ENCODE measurements at regions not wholly inside any gene's neighbourhood (a gene's known extent, or its start where the extent isn't known, plus 50 kb on each side); places are given as distances from the start of the nearest gene placed in this dataset.

DNA sequence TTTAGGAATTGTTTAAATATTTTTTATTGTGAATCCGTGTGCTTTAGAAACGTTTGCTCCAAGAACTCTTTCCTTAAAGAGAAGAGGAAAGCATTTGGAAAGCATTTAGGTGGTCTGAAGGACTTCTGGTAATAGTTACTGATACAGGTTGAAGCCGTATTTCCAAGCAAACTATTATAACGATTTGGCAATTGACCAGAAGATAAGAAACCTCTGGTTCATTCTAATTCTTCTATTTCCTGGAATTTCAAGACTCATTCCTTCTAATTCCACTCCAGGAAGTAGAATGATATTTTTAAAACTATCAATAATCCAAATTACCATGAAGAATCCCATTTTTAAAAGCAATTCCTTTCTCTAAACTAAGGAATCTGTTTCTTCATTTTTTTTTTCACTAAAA lies 158.9 kb upstream of the AGR3 start:
- Histone ChIP-seq H3K4me1 (ENCODE audit: insufficient read depth, low read length) (peaks cover 3% of the 10 kb centered on the region), H3K27me3 (ENCODE audit: control insufficient read depth in 1 of 2, insufficient read depth in 2 of 2, low read length in 2 of 2) (no peaks in the 10 kb centered on the region), H3K36me3 (ENCODE audit: insufficient read depth, low read length) (no peaks in the 10 kb centered on the region), H3K4me3 (ENCODE audit: low read length) (no peak overlapping the region), H3K9me3 (ENCODE audit: control insufficient read depth in 1 of 2, insufficient read depth in 1 of 2, low read length in 2 of 2) (no peaks in the 10 kb centered on the region), H3K27ac (ENCODE audit: low read depth in 1 of 2, low read length in 2 of 2) (no peak overlapping the region)
- ChIA-PET CTCF (no interaction called here), POLR2A (no interaction called here)
- ATAC-seq (ENCODE audit: poor library complexity) (no peak), DNase-seq (no peak)
- H3K4me3 Mint-ChIP-seq, result no peak overlapping the region
- peaks cover 17% of the 10 kb centered on the region for H3K4me1 Mint-ChIP-seq (ENCODE audit: low read depth)
- no peaks in the 10 kb centered on the region for H3K9me3 Mint-ChIP-seq
- TF ChIP-seq, protein P1, sequence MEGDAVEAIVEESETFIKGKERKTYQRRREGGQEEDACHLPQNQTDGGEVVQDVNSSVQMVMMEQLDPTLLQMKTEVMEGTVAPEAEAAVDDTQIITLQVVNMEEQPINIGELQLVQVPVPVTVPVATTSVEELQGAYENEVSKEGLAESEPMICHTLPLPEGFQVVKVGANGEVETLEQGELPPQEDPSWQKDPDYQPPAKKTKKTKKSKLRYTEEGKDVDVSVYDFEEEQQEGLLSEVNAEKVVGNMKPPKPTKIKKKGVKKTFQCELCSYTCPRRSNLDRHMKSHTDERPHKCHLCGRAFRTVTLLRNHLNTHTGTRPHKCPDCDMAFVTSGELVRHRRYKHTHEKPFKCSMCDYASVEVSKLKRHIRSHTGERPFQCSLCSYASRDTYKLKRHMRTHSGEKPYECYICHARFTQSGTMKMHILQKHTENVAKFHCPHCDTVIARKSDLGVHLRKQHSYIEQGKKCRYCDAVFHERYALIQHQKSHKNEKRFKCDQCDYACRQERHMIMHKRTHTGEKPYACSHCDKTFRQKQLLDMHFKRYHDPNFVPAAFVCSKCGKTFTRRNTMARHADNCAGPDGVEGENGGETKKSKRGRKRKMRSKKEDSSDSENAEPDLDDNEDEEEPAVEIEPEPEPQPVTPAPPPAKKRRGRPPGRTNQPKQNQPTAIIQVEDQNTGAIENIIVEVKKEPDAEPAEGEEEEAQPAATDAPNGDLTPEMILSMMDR (IDR thresholded peaks at IDR 0.05), result no peak
- peaks cover 5% of the 10 kb centered on the region for H3K27me3 Mint-ChIP-seq
- intact Hi-C loops (cut with DNase I, micrococcal nuclease), result no loop called here
- H3K36me3 Mint-ChIP-seq (ENCODE audit: low read depth), result no peaks in the 10 kb centered on the region
- H3K27ac Mint-ChIP-seq, result no peak overlapping the region

DNA sequence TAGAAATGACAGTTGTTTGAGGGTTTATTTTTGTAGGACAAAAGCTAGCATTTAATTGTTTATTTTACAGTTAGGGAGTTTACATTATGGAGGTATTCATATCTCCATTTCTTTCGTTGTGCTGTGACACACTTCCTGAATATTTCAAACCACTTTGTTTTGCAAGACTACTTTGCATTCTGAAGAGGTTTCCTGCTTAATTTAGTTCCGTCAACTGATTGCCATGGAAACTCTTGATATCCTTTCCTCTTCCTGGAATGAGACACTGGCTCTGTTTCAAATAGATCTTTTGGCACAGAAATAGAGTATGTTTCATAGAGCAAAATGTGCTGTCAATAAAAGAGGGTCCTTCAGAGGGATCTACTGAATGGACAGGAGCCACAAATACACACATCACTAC lies 159.5 kb upstream of the AGR3 start:
- Mint-ChIP-seq H3K27ac (no peak overlapping the region), H3K4me3 (no peak overlapping the region), H3K36me3 (ENCODE audit: low read depth) (no peaks in the 10 kb centered on the region), H3K9me3 (no peaks in the 10 kb centered on the region), H3K4me1 (ENCODE audit: low read depth) (peaks cover 17% of the 10 kb centered on the region), H3K27me3 (peaks cover 5% of the 10 kb centered on the region)
- ChIA-PET POLR2A (no interaction called here), CTCF (no interaction called here)
- intact Hi-C loops (cut with DNase I, micrococcal nuclease), result no loop called here
- Histone ChIP-seq H3K9me3 (ENCODE audit: control insufficient read depth in 1 of 2, insufficient read depth in 1 of 2, low read length in 2 of 2) (no peaks in the 10 kb centered on the region), H3K4me3 (ENCODE audit: low read length) (no peak overlapping the region), H3K27me3 (ENCODE audit: control insufficient read depth in 1 of 2, insufficient read depth in 2 of 2, low read length in 2 of 2) (no peaks in the 10 kb centered on the region), H3K36me3 (ENCODE audit: insufficient read depth, low read length) (no peaks in the 10 kb centered on the region), H3K4me1 (ENCODE audit: insufficient read depth, low read length) (peaks cover 3% of the 10 kb centered on the region), H3K27ac (ENCODE audit: low read depth in 1 of 2, low read length in 2 of 2) (no peak overlapping the region)
- peak; percentile 46 for ATAC-seq (ENCODE audit: poor library complexity)
- TF ChIP-seq, protein P1 (IDR thresholded peaks at IDR 0.05), result no peak
- peak in 3 of 14 experiments; percentile 40 to 63 (median 62) for DNase-seq

DNA sequence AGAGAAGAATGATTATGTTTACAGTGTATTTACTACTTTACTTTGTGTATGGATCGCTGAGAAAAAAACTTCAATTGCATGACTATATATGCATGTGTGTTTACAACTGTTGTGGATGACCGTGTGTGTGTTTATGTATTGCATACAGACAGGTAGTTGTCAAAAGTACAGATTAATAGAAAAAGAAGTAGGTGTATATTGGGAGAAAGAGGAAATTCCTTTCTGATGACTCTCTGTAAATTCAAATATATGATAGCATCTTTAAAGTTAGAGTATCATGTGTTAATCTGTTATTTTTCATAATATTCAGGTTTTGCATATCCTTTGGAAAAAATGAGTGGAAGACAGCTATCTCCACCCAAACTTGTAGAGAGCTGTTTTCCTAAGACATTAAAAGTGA lies 160.4 kb upstream of the AGR3 start:
- no peaks in the 10 kb centered on the region for H3K27me3 ChIP-seq (ENCODE audit: control insufficient read depth in 1 of 2, insufficient read depth in 2 of 2, low read length in 2 of 2)

More for the DNA sequence above, 160.4 kb upstream of the AGR3 start:
- Histone ChIP-seq H3K4me1 (ENCODE audit: insufficient read depth, low read length) (peaks cover 3% of the 10 kb centered on the region), H3K36me3 (ENCODE audit: insufficient read depth, low read length) (no peaks in the 10 kb centered on the region), H3K27ac (ENCODE audit: low read depth in 1 of 2, low read length in 2 of 2) (no peak overlapping the region), H3K4me3 (ENCODE audit: low read length) (no peak overlapping the region), H3K9me3 (ENCODE audit: control insufficient read depth in 1 of 2, insufficient read depth in 1 of 2, low read length in 2 of 2) (no peaks in the 10 kb centered on the region)
- intact Hi-C loops (cut with DNase I, micrococcal nuclease), result no loop called here
- H3K36me3 Mint-ChIP-seq (ENCODE audit: low read depth), result no peaks in the 10 kb centered on the region
- CTCF ChIA-PET, result no interaction called here
- H3K27me3 Mint-ChIP-seq, result peaks cover 3% of the 10 kb centered on the region
- no peak for DNase-seq
- H3K4me1 Mint-ChIP-seq (ENCODE audit: low read depth), result peaks cover 17% of the 10 kb centered on the region
- H3K9me3 Mint-ChIP-seq, result no peaks in the 10 kb centered on the region
- POLR2A ChIA-PET, result no interaction called here
- TF ChIP-seq, protein P1 (IDR thresholded peaks at IDR 0.05), result no peak
- no peak overlapping the region for H3K4me3 Mint-ChIP-seq
- ATAC-seq (ENCODE audit: poor library complexity), result no peak
- H3K27ac Mint-ChIP-seq, result no peak overlapping the region

All from CD4-positive, alpha-beta T cell (primary cell).